ENCODE measurements at regions not wholly inside any gene's neighbourhood (a gene's known extent, or its start where the extent isn't known, plus 50 kb on each side); places are given as distances from the start of the nearest gene placed in this dataset.

- H3K27me3 ChIP-seq (ENCODE audit: insufficient read depth, poor library complexity, severe bottlenecking), result no peaks in the 10 kb centered on the region
- H3K4me3 ChIP-seq (replicated peaks; ENCODE audit: insufficient read depth, low read length), result no peak overlapping the region
- H3K27ac ChIP-seq (replicated peaks), result no peak overlapping the region
- no peak for DNase-seq (ENCODE audit: low read depth in 1 of 2, low spot score in 1 of 2)
- TF ChIP-seq POLR2AphosphoS5 (IDR thresholded peaks at IDR 0.05; ENCODE audit: low read depth), result no peak
- no peak for TF ChIP-seq REST (IDR thresholded peaks at IDR 0.05; ENCODE audit: insufficient replicate concordance, low read depth)
- no peak for TF ChIP-seq CTCF (IDR thresholded peaks at IDR 0.05; ENCODE audit: insufficient read depth, low read length)
These were observed 194.3 kb upstream of the SMIM21 start for GRCh38 chr18:75621818-75622217.

- no peaks in the 10 kb centered on the region for H3K27me3 ChIP-seq (ENCODE audit: insufficient read depth, poor library complexity, severe bottlenecking)
- H3K4me3 ChIP-seq (replicated peaks; ENCODE audit: insufficient read depth, low read length), result no peak overlapping the region
- no peak for DNase-seq (ENCODE audit: low read depth in 1 of 2, low spot score in 1 of 2)
- TF ChIP-seq CTCF (IDR thresholded peaks at IDR 0.05; ENCODE audit: insufficient read depth, low read length), result no peak
- TF ChIP-seq POLR2AphosphoS5 (IDR thresholded peaks at IDR 0.05; ENCODE audit: low read depth), result no peak
- no peak for TF ChIP-seq SPI1 (IDR thresholded peaks at IDR 0.05; ENCODE audit: borderline replicate concordance, low read depth)
- TF ChIP-seq REST (IDR thresholded peaks at IDR 0.05; ENCODE audit: insufficient replicate concordance, low read depth), result no peak
- TF ChIP-seq GABPA (IDR thresholded peaks at IDR 0.05; ENCODE audit: low read depth), result no peak
- no peak overlapping the region for H3K27ac ChIP-seq (replicated peaks)
These were observed 190.6 kb upstream of the SMIM21 start for GRCh38 chr18:75618146-75618545.

- TF ChIP-seq REST (IDR thresholded peaks at IDR 0.05; ENCODE audit: insufficient replicate concordance, low read depth) (no peak), POLR2AphosphoS5 (IDR thresholded peaks at IDR 0.05; ENCODE audit: low read depth) (no peak), SPI1 (IDR thresholded peaks at IDR 0.05; ENCODE audit: borderline replicate concordance, low read depth) (no peak), GABPA (IDR thresholded peaks at IDR 0.05; ENCODE audit: low read depth) (no peak), CTCF (IDR thresholded peaks at IDR 0.05; ENCODE audit: insufficient read depth, low read length) (no peak)
- no peak for DNase-seq (ENCODE audit: low read depth in 1 of 2, low spot score in 1 of 2)
- no peak overlapping the region for H3K27ac ChIP-seq (replicated peaks)
These were observed 185.0 kb upstream of the SMIM21 start for GRCh38 chr18:75612456-75612855.

More at GRCh38 chr18:75612456-75612855, 185.0 kb upstream of the SMIM21 start:
- no peak overlapping the region for H3K4me3 ChIP-seq (replicated peaks; ENCODE audit: insufficient read depth, low read length)
- no peaks in the 10 kb centered on the region for H3K27me3 ChIP-seq (ENCODE audit: insufficient read depth, poor library complexity, severe bottlenecking)

Measured in HL-60 (cell line).